ENCODE measurements at regions not wholly inside any gene's neighbourhood (a gene's known extent, or its start where the extent isn't known, plus 50 kb on each side); places are given as distances from the start of the nearest gene placed in this dataset.

- intact Hi-C loops (cut with DNase I, micrococcal nuclease): no loop called here
- no peaks in the 10 kb centered on the region for H3K4me1 ChIP-seq (ENCODE audit: low read depth)
- H3K4me3 ChIP-seq: no peak overlapping the region
- no peak for TF ChIP-seq CTCF (IDR thresholded peaks at IDR 0.05)
- DNase-seq: no peak
- H3K9me3 ChIP-seq: no peaks in the 10 kb centered on the region
- H3K36me3 ChIP-seq (ENCODE audit: low read depth): no peaks in the 10 kb centered on the region
- no peak for ATAC-seq
Observed at GRCh38 chr4:187021436-187022205, 298.0 kb upstream of the FAT1 start.

DNA sequence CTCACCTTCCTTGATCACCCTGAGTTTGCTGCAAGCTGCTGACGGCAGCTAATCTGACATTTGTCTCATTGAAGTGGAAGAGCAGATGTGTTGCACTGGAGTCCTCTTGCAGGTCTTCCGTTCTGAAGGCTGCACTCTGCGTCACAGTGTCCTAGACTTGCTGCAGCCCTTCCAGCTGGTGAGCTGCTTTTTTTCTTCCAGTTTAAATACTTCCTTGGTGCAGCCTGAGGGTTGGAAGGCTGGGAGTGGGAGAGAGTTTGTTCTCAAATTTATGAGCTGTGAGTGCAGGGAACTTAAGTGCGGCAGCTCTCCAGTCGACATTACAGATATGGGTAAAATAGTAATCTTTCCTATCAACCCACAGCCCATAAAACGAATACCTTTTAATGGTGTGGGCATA lies 303.6 kb upstream of the FAT1 start:
- no peak for TF ChIP-seq CTCF (IDR thresholded peaks at IDR 0.05)
- no peak for DNase-seq
- no peak for ATAC-seq
- H3K9me3 ChIP-seq: no peaks in the 10 kb centered on the region
- no peak overlapping the region for H3K4me3 ChIP-seq
- H3K4me1 ChIP-seq (ENCODE audit: low read depth): no peaks in the 10 kb centered on the region
- intact Hi-C loops (cut with DNase I, micrococcal nuclease): no loop called here
- no peaks in the 10 kb centered on the region for H3K36me3 ChIP-seq (ENCODE audit: low read depth)

- intact Hi-C loops (cut with DNase I, micrococcal nuclease): no loop called here
- no peak overlapping the region for H3K4me3 ChIP-seq
- no peaks in the 10 kb centered on the region for H3K4me1 ChIP-seq (ENCODE audit: low read depth)
- DNase-seq: no peak
- no peak for ATAC-seq
- H3K9me3 ChIP-seq: no peaks in the 10 kb centered on the region
- no peaks in the 10 kb centered on the region for H3K36me3 ChIP-seq (ENCODE audit: low read depth)
- TF ChIP-seq CTCF (IDR thresholded peaks at IDR 0.05): no peak
Observed at GRCh38 chr4:187042251-187042650, 318.6 kb upstream of the FAT1 start.

- no peak for TF ChIP-seq CTCF (IDR thresholded peaks at IDR 0.05)
- H3K4me3 ChIP-seq: no peak overlapping the region
- no peaks in the 10 kb centered on the region for H3K4me1 ChIP-seq (ENCODE audit: low read depth)
- no peaks in the 10 kb centered on the region for H3K36me3 ChIP-seq (ENCODE audit: low read depth)
- H3K9me3 ChIP-seq: no peaks in the 10 kb centered on the region
- intact Hi-C loops (cut with DNase I, micrococcal nuclease): no loop called here
- DNase-seq (no peak), ATAC-seq (no peak)
Observed at GRCh38 chr4:187046471-187046870, 322.8 kb upstream of the FAT1 start.

DNA sequence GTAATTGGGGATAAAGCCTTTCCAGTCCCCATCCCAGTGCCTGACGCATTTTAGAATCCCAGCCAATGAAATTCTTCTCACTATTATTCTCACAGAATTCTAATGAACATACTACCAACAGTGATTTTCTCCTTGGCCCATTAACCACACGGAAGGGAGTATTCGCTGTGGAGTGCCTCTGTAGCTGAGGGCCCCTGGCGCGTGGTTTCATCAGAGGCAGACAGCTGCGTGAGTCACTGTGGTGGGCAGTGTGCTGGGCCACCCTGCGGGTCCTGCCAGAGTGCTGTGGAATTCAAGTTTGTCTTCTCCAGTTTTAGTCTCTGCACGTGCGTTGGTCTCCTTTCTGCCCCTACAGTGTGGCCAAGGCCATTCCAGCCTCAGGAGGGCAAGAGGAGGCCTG lies 335.4 kb upstream of the FAT1 start:
- TF ChIP-seq CTCF (IDR thresholded peaks at IDR 0.05): no peak
- Histone ChIP-seq H3K4me3 (no peak overlapping the region), H3K9me3 (no peaks in the 10 kb centered on the region), H3K4me1 (ENCODE audit: low read depth) (no peaks in the 10 kb centered on the region), H3K36me3 (ENCODE audit: low read depth) (no peaks in the 10 kb centered on the region)
- ATAC-seq (no peak), DNase-seq (no peak)
- intact Hi-C loops (cut with DNase I, micrococcal nuclease): no loop called here

DNA sequence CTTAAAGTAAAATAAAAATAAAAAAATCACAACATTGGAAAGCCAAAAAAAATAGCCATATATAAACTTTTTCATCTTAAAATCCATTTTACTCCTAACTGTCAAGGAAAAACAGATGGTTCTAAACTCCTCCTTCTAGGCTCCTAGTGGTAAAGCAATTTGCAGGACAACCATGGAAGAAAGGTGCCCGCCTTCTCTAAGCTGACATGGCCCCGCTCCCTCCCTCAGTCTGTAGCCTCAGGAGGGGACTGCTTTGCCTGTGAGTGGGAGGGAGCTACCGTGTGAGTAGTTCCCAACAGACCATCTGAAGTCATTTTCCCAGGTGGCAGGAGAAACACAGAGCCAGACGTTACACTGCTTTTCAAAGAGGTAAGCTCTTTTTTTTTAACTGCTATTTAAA lies 336.2 kb upstream of the FAT1 start:
- DNase-seq: no peak
- no peaks in the 10 kb centered on the region for H3K36me3 ChIP-seq (ENCODE audit: low read depth)
- H3K9me3 ChIP-seq: no peaks in the 10 kb centered on the region
- H3K4me3 ChIP-seq: no peak overlapping the region
- intact Hi-C loops (cut with DNase I, micrococcal nuclease): no loop called here
- no peak for ATAC-seq
- H3K4me1 ChIP-seq (ENCODE audit: low read depth): no peaks in the 10 kb centered on the region
- TF ChIP-seq CTCF (IDR thresholded peaks at IDR 0.05): no peak
